GM18505 (cell line): ENCODE measurements at regions not wholly inside any gene's neighbourhood (a gene's known extent, or its start where the extent isn't known, plus 50 kb on each side); places are given as distances from the start of the nearest gene placed in this dataset.

ENCODE experiments used
- ATAC-seq: cut with Tn5 transposase; IDR thresholded peaks from one replicate; pipeline ENCODE4 v1.9.1; 2021; ENCODE audit not compliant: unreplicated experiment
- POLR2A ChIP-seq: IDR thresholded peaks from 4 replicates; pipeline ENCODE4 v1.6.1; 2011; ENCODE audit warnings: borderline replicate concordance; ENCODE audit not compliant: insufficient read depth, insufficient read length; ENCODE audit errors: extremely low read depth

DNA sequence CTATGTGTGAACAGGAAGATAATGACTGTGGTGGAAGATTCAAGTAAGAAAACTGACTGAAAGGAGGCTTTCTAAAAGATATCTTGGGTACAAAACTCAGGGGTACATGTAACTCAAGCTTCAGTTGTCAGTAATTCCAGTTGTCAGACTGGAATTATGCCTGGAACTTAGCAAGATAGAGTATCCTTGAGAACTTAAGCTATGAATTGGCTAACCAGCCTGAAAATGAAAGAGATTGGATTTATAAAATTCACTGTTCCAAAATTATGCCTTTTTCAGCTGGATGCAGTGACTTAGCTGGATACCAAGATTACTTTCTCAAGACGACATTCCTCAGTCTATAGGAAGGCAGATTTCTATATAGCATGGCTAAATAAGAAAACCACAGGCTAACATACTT is 221.9 kb upstream of the ZBTB20 start:
- ATAC-seq, result no peak
- TF ChIP-seq POLR2A, result no peak

DNA sequence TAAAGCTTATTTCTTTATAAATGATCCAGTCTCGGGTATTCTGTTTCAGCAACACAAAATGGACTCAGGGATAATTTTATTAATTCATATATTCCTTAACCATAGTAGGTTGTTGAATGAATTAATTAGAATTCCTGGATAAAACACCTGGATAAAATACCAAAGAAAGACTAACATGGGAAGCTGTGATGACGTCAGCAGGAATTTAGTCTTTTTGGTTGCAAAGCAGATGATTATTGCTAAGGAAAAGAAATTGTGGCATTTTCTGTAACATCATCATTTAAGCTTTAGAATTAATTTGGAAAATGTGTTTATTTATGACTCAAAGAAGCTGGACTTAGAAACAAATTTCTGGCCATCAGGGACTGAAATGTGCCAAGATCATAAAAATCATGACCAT is 228.3 kb upstream of the ZBTB20 start:
- no peak for ATAC-seq
- no peak for TF ChIP-seq POLR2A

DNA sequence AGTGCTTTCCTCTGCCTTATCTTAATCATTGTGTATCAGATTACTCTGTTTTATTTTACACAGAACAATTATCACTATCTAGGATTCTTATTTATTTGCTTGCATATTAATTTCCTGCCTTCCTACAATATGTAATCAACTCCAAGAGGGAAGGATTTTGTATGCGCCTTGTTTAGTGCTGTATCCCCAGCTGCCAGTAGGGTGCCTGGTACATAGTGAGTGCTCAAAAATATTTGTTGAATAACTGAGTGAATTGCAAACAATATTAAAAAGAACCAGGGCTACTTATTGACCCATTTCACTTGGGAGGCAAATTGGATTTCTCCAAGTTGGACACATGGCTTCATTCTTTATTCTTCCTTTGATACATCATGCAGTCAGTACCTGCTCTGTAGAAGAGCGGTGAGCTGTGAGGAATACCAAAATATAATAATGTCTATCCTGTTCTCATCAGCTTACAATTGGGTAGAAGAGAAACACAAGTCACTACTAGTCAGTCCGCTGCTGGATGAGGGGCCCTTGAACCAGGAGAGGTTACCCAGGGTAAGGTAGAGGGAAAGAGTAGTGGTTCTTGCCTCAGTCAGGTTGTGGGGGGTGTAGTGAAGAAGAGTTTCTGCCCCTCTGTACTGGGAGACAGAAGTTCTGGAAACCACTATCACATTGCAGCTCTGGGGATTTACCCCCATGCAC is 233.9 kb upstream of the ZBTB20 start:
- no peak for TF ChIP-seq POLR2A
- no peak for ATAC-seq

DNA sequence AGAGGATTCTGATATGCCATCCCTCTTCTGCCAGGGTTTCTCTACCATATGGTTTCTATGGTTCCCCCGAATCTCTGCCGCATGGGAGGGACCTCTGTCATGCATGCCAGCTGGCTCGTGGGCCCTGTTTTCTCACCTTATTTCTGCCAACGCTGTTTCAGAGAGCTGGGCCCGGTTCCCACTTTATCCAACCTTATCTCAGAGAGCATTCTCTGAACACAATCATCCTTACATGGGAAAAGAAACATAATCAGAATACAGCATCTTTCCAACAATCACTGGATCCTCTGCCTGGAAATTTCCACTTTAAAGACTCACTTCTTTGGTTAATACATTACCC is 234.5 kb upstream of the ZBTB20 start:
- no peak for ATAC-seq
- TF ChIP-seq POLR2A, result no peak

DNA sequence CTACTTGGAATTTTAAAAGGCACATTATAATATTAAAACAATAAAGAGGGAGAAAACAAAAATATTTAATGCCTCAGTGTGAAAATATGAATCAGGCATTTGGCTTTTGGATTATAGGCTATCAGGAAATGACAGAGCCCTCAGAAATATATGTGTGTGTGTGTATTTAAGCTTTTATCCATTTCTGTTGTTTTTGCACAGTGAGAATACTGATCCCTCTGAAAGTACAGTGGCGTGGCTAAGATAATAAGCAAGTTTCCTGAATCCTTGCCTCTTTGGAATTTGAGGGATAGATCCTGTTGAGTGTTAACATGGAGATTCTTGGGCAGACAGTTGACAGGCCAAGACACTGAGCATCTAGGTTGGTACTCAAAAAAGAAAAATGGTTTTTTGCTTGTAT is 234.8 kb upstream of the ZBTB20 start:
- no peak for TF ChIP-seq POLR2A
- ATAC-seq, result no peak

DNA sequence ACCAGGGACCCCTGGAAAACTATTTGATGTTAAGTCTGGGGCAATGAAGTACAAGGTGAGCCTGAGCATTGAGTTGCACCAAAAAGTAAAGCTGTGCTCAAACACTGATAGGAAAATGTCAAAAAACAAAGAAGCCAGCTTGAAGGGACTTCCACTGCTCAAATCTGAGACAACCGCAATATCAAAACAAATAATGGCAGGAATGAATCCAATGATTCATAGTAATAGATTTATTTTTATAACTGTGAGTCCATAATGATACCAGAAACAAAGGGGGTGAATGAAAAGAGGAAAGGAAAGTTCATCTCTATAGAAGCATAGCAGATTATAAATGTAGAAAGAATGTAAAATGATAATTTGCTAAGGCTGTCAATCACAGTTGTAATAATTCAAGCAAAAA is 237.3 kb upstream of the ZBTB20 start:
- no peak for ATAC-seq
- no peak for TF ChIP-seq POLR2A

DNA sequence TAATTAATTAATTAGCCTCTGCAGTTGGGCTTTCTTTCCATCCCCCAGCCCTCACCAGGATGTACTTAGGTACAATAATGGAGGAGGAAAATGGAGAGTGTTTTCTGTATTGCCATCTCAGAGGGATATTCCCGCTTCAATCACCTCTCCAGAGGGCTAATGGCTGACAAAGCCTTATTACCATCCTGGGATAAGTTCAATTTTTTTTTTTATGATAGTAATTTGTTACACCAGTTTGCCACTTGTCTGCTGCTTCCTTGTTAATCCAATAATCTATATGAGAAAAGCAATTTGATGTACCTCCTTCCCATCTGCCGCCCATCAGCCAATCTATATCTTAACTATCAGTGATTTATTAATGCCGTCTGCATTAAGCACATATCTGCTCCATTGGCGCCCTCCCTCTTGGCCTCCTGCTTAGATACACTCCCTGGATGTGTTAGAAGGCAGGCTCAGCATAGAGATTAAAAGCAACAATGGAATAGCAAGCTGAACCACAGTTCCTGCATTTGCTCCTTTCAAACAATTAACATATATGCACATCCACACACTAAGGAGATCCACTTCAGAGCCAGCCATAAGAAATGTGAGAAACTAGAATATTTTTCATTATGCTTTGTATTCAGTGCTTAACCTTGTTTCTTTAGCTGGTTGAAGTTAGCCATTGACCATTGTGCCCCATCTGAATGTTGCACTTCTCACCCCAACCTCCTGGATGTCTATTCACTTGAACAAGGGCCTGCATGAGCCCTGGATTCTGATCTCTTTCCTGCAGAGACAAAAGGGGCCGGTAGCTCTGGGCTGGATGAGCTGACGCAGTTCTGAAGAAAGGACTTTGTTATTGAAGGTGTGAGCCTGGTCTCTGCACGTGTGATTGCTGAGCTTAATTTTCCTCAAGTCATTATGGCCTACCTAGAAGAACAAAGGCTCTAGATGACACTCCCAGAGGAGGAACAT is 237.3 kb upstream of the GAP43 start:
- no peak for TF ChIP-seq POLR2A
- no peak for ATAC-seq

DNA sequence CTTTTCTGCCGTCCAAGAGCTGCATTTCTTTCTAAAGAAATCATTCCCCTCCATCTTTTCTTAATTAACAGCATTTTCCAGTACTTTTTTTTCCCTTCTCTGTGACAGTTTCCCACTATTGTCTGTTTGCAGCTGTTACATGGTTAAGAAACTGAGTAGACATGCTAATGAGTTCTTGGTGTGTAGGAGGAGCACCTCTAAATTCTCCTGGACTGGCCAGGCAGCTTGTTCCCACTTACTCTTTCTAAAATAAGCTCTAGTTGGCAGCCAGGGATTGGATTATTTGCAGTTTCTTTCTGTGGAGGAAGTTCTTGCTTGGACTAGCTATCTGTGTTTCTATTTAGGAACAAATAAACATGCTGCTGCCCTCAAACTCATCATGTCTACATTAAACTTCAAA is 235.1 kb upstream of the GAP43 start:
- no peak for ATAC-seq
- TF ChIP-seq POLR2A, result no peak

DNA sequence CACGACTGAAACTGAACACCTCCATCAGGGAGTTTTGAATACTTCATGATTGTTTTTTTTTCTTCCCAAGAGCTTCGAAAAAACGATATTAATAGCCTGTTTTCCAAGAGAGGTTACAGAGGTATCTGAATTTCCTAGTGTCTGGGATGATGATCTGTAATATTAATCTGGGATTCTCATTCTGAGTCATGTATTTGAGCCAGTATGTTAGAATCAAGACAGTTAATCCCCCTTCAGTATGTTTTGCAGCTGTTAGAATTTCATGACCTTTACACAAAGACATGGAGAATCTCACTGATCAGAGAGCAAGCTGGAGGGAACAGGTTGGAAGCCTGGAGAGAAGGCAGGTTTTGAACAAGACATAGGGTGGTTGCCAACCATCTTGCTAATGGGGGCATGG is 234.5 kb upstream of the GAP43 start:
- ATAC-seq, result no peak

DNA sequence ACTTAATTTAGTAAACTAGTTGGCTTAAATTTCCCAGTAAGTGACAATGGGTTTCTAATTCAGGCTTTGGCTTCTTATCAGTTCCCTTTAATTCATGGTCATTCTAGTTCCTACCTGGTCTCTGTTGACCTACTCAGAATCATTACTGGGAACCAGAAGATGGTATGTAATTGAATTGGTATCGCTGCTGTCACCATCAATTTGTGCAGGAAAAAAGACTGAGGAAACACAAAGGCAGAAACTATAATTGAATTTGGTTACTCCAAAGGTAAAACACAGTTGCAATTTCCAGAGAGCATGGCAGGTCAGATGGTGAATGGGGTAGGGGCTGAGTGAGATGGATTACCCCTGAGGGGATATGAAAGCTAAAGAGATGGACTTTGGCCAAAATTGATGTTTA is 226.5 kb upstream of the GAP43 start:
- TF ChIP-seq POLR2A, result no peak
- no peak for ATAC-seq

More for the DNA sequence above, 234.5 kb upstream of the GAP43 start:
- TF ChIP-seq POLR2A, result no peak

DNA sequence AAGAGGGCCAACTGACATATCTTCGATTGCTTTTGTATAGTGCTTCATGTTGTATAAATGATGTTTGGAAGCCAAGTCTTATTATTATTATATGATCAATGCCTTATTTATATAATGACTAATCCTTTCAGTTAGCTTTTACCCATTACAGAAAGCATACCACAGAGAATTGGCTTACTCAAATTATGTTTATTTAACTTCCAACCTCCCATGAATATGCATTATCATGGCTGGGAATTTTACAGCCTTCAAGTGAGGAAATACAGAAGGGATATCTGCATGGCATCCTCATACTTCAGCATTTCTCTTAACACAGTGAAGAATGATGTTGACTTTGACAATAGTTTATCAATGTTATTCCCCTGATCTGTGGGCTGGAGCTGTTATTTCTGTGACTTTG is 225.9 kb upstream of the GAP43 start:
- TF ChIP-seq POLR2A, result no peak
- ATAC-seq, result no peak

DNA sequence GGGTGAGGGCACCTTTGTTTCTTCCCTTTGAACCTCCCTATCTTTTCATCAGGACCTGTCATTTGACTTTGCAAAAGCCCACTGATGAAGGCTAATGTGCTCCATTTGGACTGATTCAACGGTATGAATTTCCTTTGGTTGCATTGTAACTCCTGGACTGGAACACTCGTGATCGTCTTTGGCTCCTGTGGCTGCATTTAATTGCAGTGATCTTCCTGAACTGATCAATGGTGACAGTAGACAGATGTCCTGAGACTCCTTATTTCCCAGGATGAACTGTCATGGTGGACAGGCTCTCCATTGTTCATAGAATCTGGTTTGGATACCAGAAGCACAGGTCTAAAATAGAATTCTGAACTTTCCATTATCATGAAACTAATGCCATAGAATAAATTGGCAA is 224.8 kb upstream of the GAP43 start:
- TF ChIP-seq POLR2A, result no peak
- ATAC-seq, result no peak

DNA sequence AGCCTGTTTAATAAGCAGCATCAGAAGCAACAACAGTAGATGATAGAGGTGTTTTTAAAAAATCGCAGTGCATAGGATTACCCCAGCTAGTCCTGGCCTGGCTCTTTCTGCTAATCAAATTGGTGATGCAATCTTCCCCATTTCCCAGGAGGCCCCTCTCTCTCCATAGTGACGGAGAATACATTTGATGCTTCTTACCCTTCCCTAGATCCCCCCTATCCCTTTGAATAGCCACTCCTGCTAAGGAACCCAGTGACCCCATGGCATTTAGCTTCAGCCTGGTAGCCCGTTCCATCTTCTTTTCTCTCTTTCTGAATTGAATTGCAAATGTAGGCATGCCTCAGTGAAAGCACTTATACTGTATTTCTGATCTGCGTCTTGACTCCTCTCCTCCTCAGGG is 223.6 kb upstream of the GAP43 start:
- TF ChIP-seq POLR2A, result no peak
- ATAC-seq, result no peak

DNA sequence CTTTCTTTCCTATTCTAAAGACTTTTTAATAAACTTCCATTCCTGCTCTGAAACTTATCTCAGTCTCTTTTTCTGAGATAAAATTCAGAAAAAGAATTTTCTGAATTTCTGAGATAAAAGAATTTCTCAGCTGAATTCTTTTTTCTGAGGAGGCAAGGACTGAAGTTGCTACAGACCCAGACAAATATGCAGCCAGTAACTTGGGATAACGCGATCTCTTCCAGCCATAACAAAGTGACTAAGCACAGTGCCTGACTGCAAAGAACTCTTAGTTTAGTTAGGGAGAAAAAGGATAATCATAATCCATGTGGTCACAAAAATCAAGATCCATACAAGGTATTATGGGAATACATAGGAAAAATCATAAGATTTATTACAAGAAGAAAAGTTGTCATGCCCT is 222.0 kb upstream of the GAP43 start:
- no peak for TF ChIP-seq POLR2A
- no peak for ATAC-seq
